ENCODE measurements at regions not wholly inside any gene's neighbourhood (a gene's known extent, or its start where the extent isn't known, plus 50 kb on each side); places are given as distances from the start of the nearest gene placed in this dataset.
"Not testable (repeated sequence)": the region's sequence is repeated elsewhere in the genome, so short reads cannot be mapped to it uniquely, and the experiment has no call there.

GRCh38 chr6:167735084-167735950 is 91.4 kb upstream of the AFDN start:
- no peak for DNase-seq (ENCODE audit: low read depth)

GRCh38 chr6:167735951-167736288 is 90.8 kb upstream of the AFDN start:
- DNase-seq (ENCODE audit: low read depth) = no peak

GRCh38 chr6:167736486-167737204 is 90.1 kb upstream of the AFDN start:
- no peak for DNase-seq (ENCODE audit: low read depth)

GRCh38 chr6:167737205-167737830 is 89.4 kb upstream of the AFDN start:
- DNase-seq (ENCODE audit: low read depth) = no peak

GRCh38 chr6:167738386-167738785 is 88.3 kb upstream of the AFDN start:
- no peak for DNase-seq (ENCODE audit: low read depth)

GRCh38 chr6:167739721-167740475 is 86.8 kb upstream of the AFDN start:
- DNase-seq (ENCODE audit: low read depth) = no peak

GRCh38 chr6:167742719-167743303 is 83.9 kb upstream of the AFDN start:
- DNase-seq (ENCODE audit: low read depth) = no peak

- no peak for DNase-seq (ENCODE audit: low read depth)
Observed at GRCh38 chr6:167744681-167745669, 81.7 kb upstream of the AFDN start.

GRCh38 chr6:167745670-167746389 is 80.9 kb upstream of the AFDN start:
- DNase-seq (ENCODE audit: low read depth) = no peak

- DNase-seq (ENCODE audit: low read depth) = no peak
Observed at GRCh38 chr6:167746390-167746907, 80.3 kb upstream of the AFDN start.

- DNase-seq (ENCODE audit: low read depth) = no peak
Observed at GRCh38 chr6:167746975-167747374, 79.7 kb upstream of the AFDN start.

- no peak for DNase-seq (ENCODE audit: low read depth)
Observed at GRCh38 chr6:167747645-167748044, 79.1 kb upstream of the AFDN start.

- no peak for DNase-seq (ENCODE audit: low read depth)
Observed at GRCh38 chr6:167748046-167748445, 78.7 kb upstream of the AFDN start.

GRCh38 chr6:167748458-167749379 is 78.0 kb upstream of the AFDN start:
- no peak for DNase-seq (ENCODE audit: low read depth)

- DNase-seq (ENCODE audit: low read depth) = no peak
Observed at GRCh38 chr6:167750956-167751358, 75.8 kb upstream of the AFDN start.

GRCh38 chr6:167751579-167752115 is 75.1 kb upstream of the AFDN start:
- no peak for DNase-seq (ENCODE audit: low read depth)

GRCh38 chr6:167753281-167753680 is 73.4 kb upstream of the AFDN start:
- DNase-seq (ENCODE audit: low read depth) = not testable (repeated sequence)

GRCh38 chr6:167754691-167755090 is 72.0 kb upstream of the AFDN start:
- DNase-seq (ENCODE audit: low read depth) = no peak
